Adipocyte (in vitro differentiated cells): ENCODE measurements at regions not wholly inside any gene's neighbourhood (a gene's known extent, or its start where the extent isn't known, plus 50 kb on each side); places are given as distances from the start of the nearest gene placed in this dataset.
A peak's percentile ranks its signal among the peaks of the same experiment; 100 is the strongest.
"Not testable (repeated sequence)": the region's sequence is repeated elsewhere in the genome, so short reads cannot be mapped to it uniquely, and the experiment has no call there.

Source experiments
- DNase-seq: peaks from one replicate; pipeline ENCODE4 v3.0.0-alpha.2; 2015; ENCODE audit warnings: low read depth
- H3K27me3 ChIP-seq: replicated peaks from 2 replicates; pipeline ENCODE4 v1.7.0; 2013; ENCODE audit warnings: mild to moderate bottlenecking, low read length, moderate library complexity; ENCODE audit not compliant: control insufficient read depth, insufficient read depth
- H3K36me3 ChIP-seq: 2 replicates; pipeline ENCODE4 v1.7.0; 2013; ENCODE audit warnings: low read length, mild to moderate bottlenecking, moderate library complexity; ENCODE audit not compliant: control insufficient read depth, insufficient read depth, severe bottlenecking
- H3K4me1 ChIP-seq: 2 replicates; pipeline ENCODE4 v1.7.0; 2013; ENCODE audit warnings: mild to moderate bottlenecking, low read length, moderate library complexity; ENCODE audit not compliant: control insufficient read depth, insufficient read depth
- H3K4me3 ChIP-seq: 2 replicates; pipeline ENCODE4 v1.7.0; 2013; ENCODE audit warnings: mild to moderate bottlenecking, low read length, moderate library complexity
- H3K9ac ChIP-seq: 2 replicates; pipeline ENCODE4 v1.7.0; 2013; ENCODE audit warnings: mild to moderate bottlenecking, low read length, moderate library complexity
- H3K9me3 ChIP-seq: 2 replicates; pipeline ENCODE4 v1.7.0; 2013; ENCODE audit warnings: mild to moderate bottlenecking, low read length, moderate library complexity; ENCODE audit not compliant: control insufficient read depth

DNA sequence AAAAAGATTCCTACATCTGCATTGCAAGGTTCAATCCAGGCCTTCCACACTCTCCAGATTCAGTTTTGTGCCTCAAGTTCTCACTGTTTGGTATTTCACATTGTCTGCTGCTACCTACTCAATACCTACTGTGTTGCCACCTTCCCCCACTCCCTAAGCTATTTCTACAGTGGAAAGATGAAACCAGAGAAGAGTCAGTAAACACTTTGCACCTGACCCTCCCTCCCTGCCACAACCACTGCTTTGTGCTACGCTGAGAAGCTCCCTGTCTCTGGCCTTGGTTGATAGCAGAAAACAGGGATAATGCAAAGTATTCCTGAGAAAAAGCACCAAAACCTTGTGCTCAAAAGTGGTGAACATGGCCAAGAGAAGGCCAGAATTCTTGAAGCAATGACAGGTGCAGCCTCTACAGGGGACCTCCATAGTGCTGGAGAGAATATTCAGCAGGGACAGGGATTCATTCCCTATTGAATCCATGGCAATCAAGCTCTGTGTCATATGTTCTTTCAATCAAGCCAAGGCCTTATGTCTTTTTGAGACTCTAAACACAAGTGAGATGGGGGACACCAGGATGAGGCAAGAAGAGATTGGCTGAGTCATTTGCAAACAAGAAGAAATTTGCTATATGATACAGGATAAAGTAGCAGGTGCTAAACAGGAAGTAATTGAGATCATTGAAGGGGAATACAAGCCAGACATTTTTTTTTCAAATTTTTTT is 83.5 kb upstream of the LIPC start:
- no peak overlapping the region for H3K9ac ChIP-seq
- no peaks in the 10 kb centered on the region for H3K36me3 ChIP-seq
- no peak for DNase-seq
- H3K4me1 ChIP-seq: no peaks in the 10 kb centered on the region
- no peak overlapping the region for H3K4me3 ChIP-seq
- no peaks in the 10 kb centered on the region for H3K9me3 ChIP-seq
- H3K27me3 ChIP-seq: peaks cover 10% of the 10 kb centered on the region

DNA sequence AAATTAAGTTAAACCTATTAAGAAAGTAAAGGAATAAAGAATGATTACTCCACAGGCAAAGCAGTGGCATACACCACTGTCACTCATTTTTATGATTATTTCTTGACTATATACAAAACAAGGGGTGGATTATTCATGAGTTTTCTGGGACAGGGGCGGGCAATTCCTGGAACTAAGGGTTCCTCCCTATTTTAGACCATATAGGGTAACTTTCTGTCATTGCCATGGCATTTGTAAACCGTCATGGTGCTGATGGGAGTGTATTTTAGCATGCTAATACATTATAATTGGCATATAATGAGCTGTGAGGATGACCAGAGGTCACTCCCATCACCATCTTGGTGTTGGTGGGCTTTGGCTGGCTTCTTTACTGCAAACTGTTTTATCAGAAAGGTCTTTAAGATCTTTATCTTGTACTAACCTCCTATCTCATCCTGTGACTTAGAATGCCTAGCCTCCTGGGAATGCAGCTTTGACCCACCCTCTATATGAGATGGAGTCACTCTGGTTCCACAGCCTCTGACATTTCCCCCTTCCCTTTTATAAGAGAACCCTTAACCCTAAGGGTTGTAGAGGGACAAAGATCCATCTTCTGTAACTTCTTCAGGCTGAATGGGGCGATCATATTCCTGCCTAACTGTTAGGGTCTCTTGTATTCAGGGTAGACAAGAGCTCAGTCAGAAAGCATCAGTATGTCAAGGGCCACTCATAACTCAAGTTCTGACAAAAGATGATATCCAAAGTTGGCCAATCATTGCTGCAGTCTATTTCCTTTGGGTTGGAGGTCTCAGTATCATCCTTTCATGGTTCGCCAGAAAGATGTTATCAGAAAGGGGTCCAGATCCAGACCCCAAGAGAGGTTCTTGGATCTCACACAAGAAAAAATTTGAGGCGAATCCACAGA is 79.5 kb upstream of the LIPC start:
- DNase-seq: no peak
- no peak overlapping the region for H3K4me3 ChIP-seq
- H3K9me3 ChIP-seq: no peaks in the 10 kb centered on the region
- H3K9ac ChIP-seq: no peak overlapping the region
- no peaks in the 10 kb centered on the region for H3K4me1 ChIP-seq
- H3K27me3 ChIP-seq: peaks cover 29% of the 10 kb centered on the region
- no peaks in the 10 kb centered on the region for H3K36me3 ChIP-seq

- H3K9me3 ChIP-seq: no peaks in the 10 kb centered on the region
- H3K27me3 ChIP-seq: peaks cover 37% of the 10 kb centered on the region
- no peak overlapping the region for H3K4me3 ChIP-seq
- no peaks in the 10 kb centered on the region for H3K4me1 ChIP-seq
- no peaks in the 10 kb centered on the region for H3K36me3 ChIP-seq
- DNase-seq: no peak
- no peak overlapping the region for H3K9ac ChIP-seq
Observed at GRCh38 chr15:58355382-58355971, 76.3 kb upstream of the LIPC start.

DNA sequence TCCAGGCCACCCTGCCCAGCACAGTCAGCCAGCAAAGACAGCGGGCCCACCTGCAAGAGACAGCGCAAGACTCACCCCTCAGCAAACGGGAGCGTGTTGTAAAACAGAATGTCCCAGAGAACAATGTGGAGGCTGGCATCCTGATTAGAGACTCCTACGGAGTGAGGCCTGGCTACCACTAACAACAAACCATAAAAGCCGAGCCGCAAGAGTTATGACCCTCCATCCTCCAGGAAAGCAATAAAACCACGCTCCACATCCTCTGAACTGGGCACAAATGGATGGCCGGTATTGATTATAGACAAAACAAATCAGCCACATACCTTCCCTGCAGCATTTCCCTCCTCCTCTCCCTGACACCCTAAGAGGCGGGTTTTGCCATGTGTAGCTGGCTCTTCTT is 75.8 kb upstream of the LIPC start:
- H3K27me3 ChIP-seq: peaks cover 34% of the 10 kb centered on the region
- no peak overlapping the region for H3K9ac ChIP-seq
- H3K9me3 ChIP-seq: no peaks in the 10 kb centered on the region
- H3K4me1 ChIP-seq: peaks cover 4% of the 10 kb centered on the region
- H3K4me3 ChIP-seq: no peak overlapping the region
- no peak for DNase-seq
- H3K36me3 ChIP-seq: no peaks in the 10 kb centered on the region

GRCh38 chr15:58357529-58358476 is 74.0 kb upstream of the LIPC start:
- H3K4me3 ChIP-seq: no peak overlapping the region
- DNase-seq: no peak
- peaks cover 33% of the 10 kb centered on the region for H3K27me3 ChIP-seq

DNA sequence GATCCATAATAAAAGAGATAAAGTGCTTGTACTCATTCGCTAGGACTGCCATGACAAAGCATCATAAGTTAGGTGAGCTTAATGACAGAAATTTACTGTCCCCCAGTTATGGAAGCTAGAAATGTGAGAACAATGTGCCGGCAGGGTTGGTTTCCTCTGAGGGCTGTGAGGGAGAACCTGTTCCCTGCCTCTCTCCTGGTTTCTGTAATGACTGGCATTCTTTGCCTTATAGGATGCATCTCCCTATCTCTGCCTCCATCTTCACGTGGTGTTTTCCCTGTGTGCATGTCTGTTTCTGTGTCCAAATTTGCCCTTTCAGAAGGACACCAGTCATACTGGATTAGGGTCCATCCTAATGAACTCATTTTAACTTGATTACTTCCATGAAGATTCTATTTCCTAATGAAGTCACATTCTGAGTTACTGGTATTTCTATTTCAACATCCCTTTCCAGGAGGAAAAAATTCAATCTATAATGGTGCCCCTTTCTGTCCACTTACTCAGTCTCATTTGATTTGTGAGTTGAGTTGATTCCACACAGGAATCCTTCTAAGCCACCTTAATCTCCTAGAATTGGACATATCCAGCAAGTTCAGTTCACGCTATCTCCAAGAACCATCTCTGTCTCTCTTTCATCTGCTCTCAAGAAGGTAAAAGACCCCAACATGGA is 71.2 kb upstream of the LIPC start:
- no peaks in the 10 kb centered on the region for H3K36me3 ChIP-seq
- peaks cover 17% of the 10 kb centered on the region for H3K27me3 ChIP-seq
- H3K9me3 ChIP-seq: peaks cover 11% of the 10 kb centered on the region
- peaks cover 13% of the 10 kb centered on the region for H3K4me1 ChIP-seq
- no peak overlapping the region for H3K9ac ChIP-seq
- no peak overlapping the region for H3K4me3 ChIP-seq
- DNase-seq: no peak

More at GRCh38 chr15:58357529-58358476, 74.0 kb upstream of the LIPC start:
- no peak overlapping the region for H3K9ac ChIP-seq
- peaks cover 13% of the 10 kb centered on the region for H3K4me1 ChIP-seq
- H3K36me3 ChIP-seq: no peaks in the 10 kb centered on the region
- H3K9me3 ChIP-seq: no peaks in the 10 kb centered on the region

DNA sequence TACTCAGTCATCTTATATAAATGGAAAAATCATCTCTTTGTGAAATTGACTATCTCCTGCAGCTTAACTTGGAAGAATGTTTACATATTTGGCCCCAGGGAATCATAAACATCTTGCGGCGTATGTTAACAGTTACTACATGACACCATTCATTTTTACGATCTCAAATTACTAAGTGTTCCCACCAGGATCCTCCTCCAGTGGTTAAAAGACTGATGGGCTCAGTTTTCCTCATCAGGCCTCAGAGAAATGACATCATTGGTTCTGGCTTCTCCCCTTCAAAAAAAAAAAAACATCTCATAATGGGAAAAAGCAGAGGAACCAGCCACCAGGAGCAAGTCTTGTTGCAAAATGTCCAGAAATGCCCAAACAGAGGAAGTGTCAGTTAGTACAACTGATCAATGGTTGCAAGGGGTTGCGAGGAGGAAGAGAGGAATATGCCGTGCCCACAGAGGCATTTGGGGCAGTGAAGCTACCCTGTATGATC is 70.5 kb upstream of the LIPC start:
- H3K9me3 ChIP-seq: peaks cover 12% of the 10 kb centered on the region
- H3K4me1 ChIP-seq: peaks cover 13% of the 10 kb centered on the region
- no peak overlapping the region for H3K4me3 ChIP-seq
- H3K9ac ChIP-seq: no peak overlapping the region
- no peaks in the 10 kb centered on the region for H3K36me3 ChIP-seq
- H3K27me3 ChIP-seq: peaks cover 17% of the 10 kb centered on the region
- DNase-seq: peak; percentile 86

- peaks cover 13% of the 10 kb centered on the region for H3K4me1 ChIP-seq
- H3K9ac ChIP-seq: no peak overlapping the region
- H3K4me3 ChIP-seq: no peak overlapping the region
- no peaks in the 10 kb centered on the region for H3K36me3 ChIP-seq
- H3K9me3 ChIP-seq: peaks cover 12% of the 10 kb centered on the region
- DNase-seq: no peak
- peaks cover 17% of the 10 kb centered on the region for H3K27me3 ChIP-seq
Observed at GRCh38 chr15:58362262-58362922, 69.4 kb upstream of the LIPC start.

GRCh38 chr15:58363118-58363517 is 68.7 kb upstream of the LIPC start:
- DNase-seq, H3K4me3 ChIP-seq, H3K36me3 ChIP-seq, H3K9ac ChIP-seq: not testable (repeated sequence)
- peaks cover 13% of the 10 kb centered on the region for H3K4me1 ChIP-seq
- H3K9me3 ChIP-seq: peaks cover 12% of the 10 kb centered on the region
- H3K27me3 ChIP-seq: peaks cover 17% of the 10 kb centered on the region

DNA sequence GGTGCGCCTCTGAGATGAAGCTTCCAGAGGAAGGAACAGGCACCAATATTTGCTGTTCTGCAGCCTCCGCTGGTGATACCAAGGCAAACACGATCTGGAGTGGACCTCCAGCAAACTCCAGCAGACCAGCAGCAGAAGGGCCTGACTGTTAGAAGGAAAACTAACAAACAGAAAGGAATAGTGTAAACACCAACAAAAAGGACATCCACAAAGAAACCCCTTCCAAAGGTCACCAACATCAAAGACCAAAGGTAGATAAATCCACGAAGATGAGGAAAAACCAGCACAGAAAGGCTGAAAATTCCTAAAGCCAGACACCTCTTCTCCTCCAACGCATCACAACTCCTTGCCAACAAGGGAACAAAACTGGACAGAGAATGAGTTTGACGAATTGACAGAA is 68.1 kb upstream of the LIPC start:
- not testable (repeated sequence) for H3K36me3 ChIP-seq, H3K4me3 ChIP-seq, H3K9ac ChIP-seq, DNase-seq
- H3K9me3 ChIP-seq: peaks cover 12% of the 10 kb centered on the region
- peaks cover 17% of the 10 kb centered on the region for H3K27me3 ChIP-seq
- H3K4me1 ChIP-seq: peaks cover 13% of the 10 kb centered on the region
